Caco-2 (cell line): ENCODE measurements at regions not wholly inside any gene's neighbourhood (a gene's known extent, or its start where the extent isn't known, plus 50 kb on each side); places are given as distances from the start of the nearest gene placed in this dataset.

Experiments
- BruUV-seq: library from RNA; stranded (reverse); fragments of 400-500 nt; replicated peaks from 2 replicates; lab custom pipeline; 2021; lab: Mats Ljungman, UMichigan
- CTCF ChIA-PET: fragments of 300-600 bp; sonication (Branson Sonifier 250); formaldehyde crosslinking; loops from one replicate; lab custom pipeline; 2022; ENCODE audit warnings: antibody characterized with exemption; lab: Charles Lee
- POLR2A ChIA-PET: fragments of 300-600 bp; sonication (Branson Sonifier 250); formaldehyde crosslinking; loops from one replicate; lab custom pipeline; 2022; ENCODE audit warnings: antibody characterized with exemption; lab: Charles Lee
- DNase-seq, 2 experiments: peaks; one replicate each; pipeline versions ENCODE4 v3.0.0 to v3.0.0-alpha.2; 2020 to 2022
- H3K27me3 ChIP-seq: replicated peaks from 2 replicates; pipeline ENCODE4 v1.6.0; 2011; ENCODE audit warnings: low read length; ENCODE audit not compliant: control insufficient read depth, insufficient read depth
- H3K36me3 ChIP-seq: 2 replicates; pipeline ENCODE4 v1.5.1; 2011; ENCODE audit warnings: low read length; ENCODE audit not compliant: control insufficient read depth, insufficient read depth
- H3K4me1 ChIP-seq: fragments of 250-450 bp; sonication (Bioruptor Pico); 2 replicates; pipeline ENCODE4 v1.5.1; 2020; ENCODE audit warnings: mild to moderate bottlenecking
- H3K4me3 ChIP-seq: 2 replicates; pipeline ENCODE4 v1.5.1; 2011; ENCODE audit warnings: low read depth, mild to moderate bottlenecking, control low read depth, low read length
- H3K9me3 ChIP-seq: fragments of 250-450 bp; sonication (Bioruptor Pico); 2 replicates; pipeline ENCODE4 v1.5.1; 2020; ENCODE audit warnings: mild to moderate bottlenecking, moderate library complexity
- H3K27ac Mint-ChIP-seq: one replicate; pipeline ENCODE4 v1.8.0; 2022; ENCODE audit warnings: mixed read lengths; ENCODE audit not compliant: unreplicated experiment
- H3K27me3 Mint-ChIP-seq: one replicate; pipeline ENCODE4 v1.8.0; 2022; ENCODE audit warnings: mixed read lengths; ENCODE audit not compliant: insufficient read depth, unreplicated experiment
- H3K36me3 Mint-ChIP-seq: one replicate; pipeline ENCODE4 v1.8.0; 2022; ENCODE audit warnings: mild to moderate bottlenecking, mixed read lengths; ENCODE audit not compliant: insufficient read depth, unreplicated experiment
- H3K4me1 Mint-ChIP-seq: one replicate; pipeline ENCODE4 v1.8.0; 2022; ENCODE audit warnings: low read depth, mixed read lengths; ENCODE audit not compliant: unreplicated experiment
- H3K4me3 Mint-ChIP-seq: one replicate; pipeline ENCODE4 v1.8.0; 2022; ENCODE audit warnings: mild to moderate bottlenecking, moderate library complexity, mixed read lengths; ENCODE audit not compliant: unreplicated experiment
- H3K9me3 Mint-ChIP-seq: one replicate; pipeline ENCODE4 v1.8.0; 2022; ENCODE audit warnings: mixed read lengths; ENCODE audit not compliant: unreplicated experiment
- intact Hi-C: fragments of 100-400 bp; cut with micrococcal nuclease; formaldehyde crosslinking; loops from one replicate; pipeline ENCODE4 v1.10.0; 2022; ENCODE audit not compliant: unreplicated experiment
- TF ChIP-seq, protein P1 (sequence below), 2 experiments: fragments of 200-600 bp in 1 of 2; IDR thresholded peaks; 1 replicate in 1 of 2; 2 replicates in 1 of 2; pipeline versions ENCODE4 v1.5.1 to v1.8.0; 2011 to 2022; ENCODE audit warnings: antibody characterized with exemption in 1 of 2, control low read depth in 1 of 2, inconsistent platforms in 1 of 2, low read depth in 1 of 2, low read length in 1 of 2, mild to moderate bottlenecking in 1 of 2, moderate library complexity in 1 of 2; ENCODE audit not compliant: insufficient read depth in 1 of 2, severe bottlenecking in 1 of 2, unreplicated experiment in 1 of 2

DNA sequence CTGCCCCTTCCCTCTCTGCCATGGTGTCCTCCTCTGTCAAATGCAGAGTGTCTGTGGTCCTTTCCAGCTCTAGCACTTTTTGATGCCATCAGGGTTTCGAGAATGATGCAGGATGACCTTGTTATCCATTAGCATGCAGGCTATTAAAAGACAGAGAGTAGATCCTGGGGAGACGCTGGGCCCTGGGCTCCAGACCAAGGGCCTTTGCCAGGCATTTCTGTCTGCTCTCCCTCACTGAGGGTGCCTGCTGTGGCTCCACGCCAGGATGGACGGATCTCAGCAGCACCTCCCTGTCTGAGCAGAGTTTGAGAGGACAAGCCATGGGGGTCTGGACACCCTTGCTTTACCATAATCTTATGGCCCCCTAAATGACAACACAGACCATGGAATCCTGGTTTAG lies 110.8 kb upstream of the CD82 start:
- H3K4me3 ChIP-seq = no peak overlapping the region
- peaks cover 1% of the 10 kb centered on the region for H3K27me3 ChIP-seq
- peaks cover 8% of the 10 kb centered on the region for H3K27me3 Mint-ChIP-seq
- H3K9me3 ChIP-seq = no peaks in the 10 kb centered on the region
- CTCF ChIA-PET = no interaction called here
- H3K4me3 Mint-ChIP-seq = no peak overlapping the region
- H3K4me1 ChIP-seq = no peaks in the 10 kb centered on the region
- no TSS peak for BruUV-seq
- TF ChIP-seq, protein P1, sequence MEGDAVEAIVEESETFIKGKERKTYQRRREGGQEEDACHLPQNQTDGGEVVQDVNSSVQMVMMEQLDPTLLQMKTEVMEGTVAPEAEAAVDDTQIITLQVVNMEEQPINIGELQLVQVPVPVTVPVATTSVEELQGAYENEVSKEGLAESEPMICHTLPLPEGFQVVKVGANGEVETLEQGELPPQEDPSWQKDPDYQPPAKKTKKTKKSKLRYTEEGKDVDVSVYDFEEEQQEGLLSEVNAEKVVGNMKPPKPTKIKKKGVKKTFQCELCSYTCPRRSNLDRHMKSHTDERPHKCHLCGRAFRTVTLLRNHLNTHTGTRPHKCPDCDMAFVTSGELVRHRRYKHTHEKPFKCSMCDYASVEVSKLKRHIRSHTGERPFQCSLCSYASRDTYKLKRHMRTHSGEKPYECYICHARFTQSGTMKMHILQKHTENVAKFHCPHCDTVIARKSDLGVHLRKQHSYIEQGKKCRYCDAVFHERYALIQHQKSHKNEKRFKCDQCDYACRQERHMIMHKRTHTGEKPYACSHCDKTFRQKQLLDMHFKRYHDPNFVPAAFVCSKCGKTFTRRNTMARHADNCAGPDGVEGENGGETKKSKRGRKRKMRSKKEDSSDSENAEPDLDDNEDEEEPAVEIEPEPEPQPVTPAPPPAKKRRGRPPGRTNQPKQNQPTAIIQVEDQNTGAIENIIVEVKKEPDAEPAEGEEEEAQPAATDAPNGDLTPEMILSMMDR (IDR thresholded peaks at IDR 0.05; ENCODE audit: insufficient read depth in 1 of 2, low read depth in 1 of 2, low read length in 1 of 2, severe bottlenecking in 1 of 2, unreplicated experiment in 1 of 2) = no peak
- H3K36me3 Mint-ChIP-seq = no peaks in the 10 kb centered on the region
- intact Hi-C loops = no loop called here
- POLR2A ChIA-PET = no interaction called here
- no peaks in the 10 kb centered on the region for H3K4me1 Mint-ChIP-seq
- H3K36me3 ChIP-seq = no peaks in the 10 kb centered on the region
- DNase-seq = no peak
- H3K9me3 Mint-ChIP-seq = no peaks in the 10 kb centered on the region
- H3K27ac Mint-ChIP-seq = no peak overlapping the region

DNA sequence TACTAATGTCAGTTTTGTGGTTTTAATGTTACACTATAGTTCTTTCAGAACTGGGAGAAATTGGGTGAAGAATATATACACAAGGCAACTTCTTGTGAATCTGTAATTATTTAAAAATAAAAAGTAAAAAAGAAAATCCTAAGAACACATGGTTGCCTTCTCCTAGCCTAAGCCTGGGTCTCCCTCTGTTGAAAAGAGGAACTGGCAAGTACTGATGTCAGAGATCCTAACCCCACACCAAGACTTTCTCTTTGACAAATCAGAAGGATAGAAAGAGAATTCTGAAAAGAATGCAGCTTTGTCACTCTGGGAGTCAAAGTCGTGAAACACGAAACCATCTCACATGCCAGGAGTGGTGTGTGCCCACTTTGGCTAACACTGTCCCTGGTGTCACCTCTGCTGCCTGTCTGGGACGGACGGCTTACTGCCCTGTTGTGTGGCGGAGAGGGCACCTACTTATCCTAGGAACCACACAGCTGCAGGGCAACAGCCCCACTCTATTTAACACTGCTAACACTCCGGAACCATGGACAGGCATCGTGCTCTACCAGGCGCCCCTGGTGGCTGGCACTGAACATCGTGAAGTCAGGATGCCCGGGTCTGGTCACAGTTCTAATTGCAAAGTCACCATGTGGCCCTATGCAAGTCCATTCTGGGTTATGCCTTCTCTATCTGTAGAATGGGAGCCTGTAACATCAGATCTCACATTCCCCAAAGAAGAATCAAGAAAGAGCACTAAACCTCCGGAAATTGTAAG lies 108.7 kb upstream of the CD82 start:
- Mint-ChIP-seq H3K27ac (no peak overlapping the region), H3K4me1 (no peaks in the 10 kb centered on the region), H3K9me3 (peaks cover 9% of the 10 kb centered on the region), H3K27me3 (peaks cover 10% of the 10 kb centered on the region), H3K36me3 (no peaks in the 10 kb centered on the region), H3K4me3 (no peak overlapping the region)
- no peaks in the 10 kb centered on the region for H3K36me3 ChIP-seq
- ChIA-PET CTCF (no interaction called here), POLR2A (interaction anchor here (0.6 kb wide), 1 partner anchor 1022 kb away, joined by 3 read pairs; no protein-coding TSS in a partner anchor)
- H3K27me3 ChIP-seq = peaks cover 1% of the 10 kb centered on the region
- H3K9me3 ChIP-seq = no peaks in the 10 kb centered on the region; the same call in 1 of the 2 replicates
- intact Hi-C loops = no loop called here
- no peak overlapping the region for H3K4me3 ChIP-seq
- TF ChIP-seq, protein P1 (IDR thresholded peaks at IDR 0.05; ENCODE audit: insufficient read depth in 1 of 2, low read depth in 1 of 2, low read length in 1 of 2, severe bottlenecking in 1 of 2, unreplicated experiment in 1 of 2) = peak; percentile 39 to 44
- H3K4me1 ChIP-seq = no peaks in the 10 kb centered on the region
- peak in 1 of 2 experiments; percentile 24 for DNase-seq
- no TSS peak for BruUV-seq

DNA sequence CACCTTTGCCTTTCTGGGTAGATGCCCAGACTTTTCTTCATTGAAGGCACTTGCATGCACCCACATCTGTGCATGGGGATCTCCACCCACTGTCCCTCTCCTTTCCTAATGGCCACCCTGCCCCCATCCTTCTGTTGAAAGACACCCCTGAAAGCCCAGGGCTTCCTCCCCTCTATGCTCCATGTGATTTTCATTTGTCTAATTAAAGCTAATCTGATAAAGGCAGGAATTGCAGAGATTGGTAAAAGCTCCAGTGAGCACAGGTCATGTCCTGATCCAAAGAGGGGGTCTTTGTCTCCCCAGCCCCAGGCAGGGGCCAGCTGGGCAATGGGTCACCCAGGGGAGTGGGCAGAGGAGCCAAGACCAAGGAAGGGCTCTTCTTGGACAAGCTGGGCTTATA lies 107.6 kb upstream of the CD82 start:
- Histone ChIP-seq H3K4me3 (no peak overlapping the region), H3K27me3 (peaks cover 1% of the 10 kb centered on the region; the same call in 1 of the 2 replicates), H3K4me1 (no peaks in the 10 kb centered on the region), H3K9me3 (no peaks in the 10 kb centered on the region; the same call in 1 of the 2 replicates), H3K36me3 (no peaks in the 10 kb centered on the region)
- ChIA-PET POLR2A (no interaction called here), CTCF (no interaction called here)
- intact Hi-C loops = no loop called here
- Mint-ChIP-seq H3K36me3 (no peaks in the 10 kb centered on the region), H3K4me3 (no peak overlapping the region), H3K9me3 (peaks cover 9% of the 10 kb centered on the region), H3K27ac (no peak overlapping the region), H3K27me3 (peaks cover 8% of the 10 kb centered on the region), H3K4me1 (no peaks in the 10 kb centered on the region)
- BruUV-seq = no TSS peak
- DNase-seq = no peak
- TF ChIP-seq, protein P1 (IDR thresholded peaks at IDR 0.05; ENCODE audit: insufficient read depth in 1 of 2, low read depth in 1 of 2, low read length in 1 of 2, severe bottlenecking in 1 of 2, unreplicated experiment in 1 of 2) = no peak
